Mesenchymal stem cell (in vitro differentiated cells and primary cell): ENCODE measurements at regions not wholly inside any gene's neighbourhood (a gene's known extent, or its start where the extent isn't known, plus 50 kb on each side); places are given as distances from the start of the nearest gene placed in this dataset.
A peak's percentile ranks its signal among the peaks of the same experiment; 100 is the strongest.

ENCODE experiments used
- DNase-seq: peaks from one replicate; pipeline ENCODE4 v3.0.0-alpha.2; 2013
- H2AFZ ChIP-seq: one replicate; pipeline ENCODE4 v1.6.1; 2013; ENCODE audit warnings: low read depth, mild to moderate bottlenecking, control low read depth, inconsistent platforms, low read length, moderate library complexity
- H2AK5ac ChIP-seq: 2 replicates; pipeline ENCODE4 v1.6.1; 2013; ENCODE audit warnings: low read length, moderate library complexity, mild to moderate bottlenecking, inconsistent platforms; ENCODE audit not compliant: severe bottlenecking
- H2BK120ac ChIP-seq: one replicate; pipeline ENCODE4 v1.6.1; 2013; ENCODE audit warnings: low read depth, mild to moderate bottlenecking, inconsistent platforms, low read length, moderate library complexity
- H2BK12ac ChIP-seq, 2 experiments: one replicate each; pipeline ENCODE4 v1.6.1; 2013; ENCODE audit warnings: inconsistent platforms in 2 of 2, low read length in 2 of 2, mild to moderate bottlenecking in 2 of 2, moderate library complexity in 2 of 2, control low read depth in 1 of 2
- H2BK15ac ChIP-seq: one replicate; pipeline ENCODE4 v1.6.1; 2013; ENCODE audit warnings: mild to moderate bottlenecking, low read depth, inconsistent platforms; ENCODE audit not compliant: poor library complexity, severe bottlenecking
- H2BK5ac ChIP-seq: 2 replicates; pipeline ENCODE4 v1.6.1; 2013; ENCODE audit warnings: low read depth, mild to moderate bottlenecking, low read length, control low read depth, inconsistent platforms; ENCODE audit not compliant: poor library complexity, severe bottlenecking
- H3K14ac ChIP-seq, 2 experiments: one replicate each; pipeline ENCODE4 v1.6.1; 2013; ENCODE audit warnings: inconsistent platforms in 2 of 2, low read length in 2 of 2, control low read depth in 1 of 2, mild to moderate bottlenecking in 1 of 2, moderate library complexity in 1 of 2
- H3K18ac ChIP-seq, 2 experiments: one replicate each; pipeline ENCODE4 v1.6.1; 2013; ENCODE audit warnings: inconsistent platforms in 2 of 2, low read length in 2 of 2, control low read depth in 1 of 2, low read depth in 1 of 2, mild to moderate bottlenecking in 1 of 2
- H3K23ac ChIP-seq, 2 experiments: one replicate each; pipeline ENCODE4 v1.6.1; 2013; ENCODE audit warnings: inconsistent platforms in 2 of 2, low read length in 2 of 2, mild to moderate bottlenecking in 2 of 2, moderate library complexity in 2 of 2, control low read depth in 1 of 2
- H3K27ac ChIP-seq: 2 replicates; pipeline ENCODE4 v1.5.1; 2013; ENCODE audit warnings: mild to moderate bottlenecking, moderate library complexity, low read length, control low read depth, inconsistent platforms; ENCODE audit not compliant: poor library complexity, severe bottlenecking
- H3K27me3 ChIP-seq, 2 experiments: 2 replicates each; pipeline versions ENCODE4 v1.6.1 to v1.7.0; 2013; ENCODE audit warnings: low read length in 2 of 2, mild to moderate bottlenecking in 2 of 2, moderate library complexity in 2 of 2, control low read depth in 1 of 2, inconsistent platforms in 1 of 2; ENCODE audit not compliant: control insufficient read depth in 1 of 2, insufficient read depth in 1 of 2
- H3K36me3 ChIP-seq, 2 experiments: 2 replicates each; pipeline versions ENCODE4 v1.6.1 to v1.7.0; 2013; ENCODE audit warnings: low read length in 2 of 2, control low read depth in 1 of 2, inconsistent platforms in 1 of 2, low read depth in 1 of 2, mild to moderate bottlenecking in 1 of 2; ENCODE audit not compliant: insufficient read depth in 2 of 2, control insufficient read depth in 1 of 2
- H3K4ac ChIP-seq, 2 experiments: one replicate each; pipeline ENCODE4 v1.6.1; 2013; ENCODE audit warnings: inconsistent platforms in 2 of 2, low read length in 2 of 2, mild to moderate bottlenecking in 2 of 2, moderate library complexity in 2 of 2, control low read depth in 1 of 2, low read depth in 1 of 2
- H3K4me1 ChIP-seq: 2 replicates; pipeline ENCODE4 v1.6.1; 2013; ENCODE audit warnings: low read depth, low read length, control low read depth; ENCODE audit not compliant: control insufficient read depth, insufficient read depth
- H3K4me2 ChIP-seq: 2 replicates; pipeline ENCODE4 v1.6.1; 2013; ENCODE audit warnings: low read length, mild to moderate bottlenecking, inconsistent platforms; ENCODE audit not compliant: poor library complexity, severe bottlenecking
- H3K4me3 ChIP-seq, 2 experiments: 2 replicates each; pipeline versions ENCODE4 v1.5.1 to v1.7.0; 2013; ENCODE audit warnings: low read length in 2 of 2, mild to moderate bottlenecking in 2 of 2, control low read depth in 1 of 2, low read depth in 1 of 2; ENCODE audit not compliant: insufficient read depth in 1 of 2
- H3K79me1 ChIP-seq: replicated peaks from 2 replicates; pipeline ENCODE4 v1.6.1; 2013; ENCODE audit warnings: mild to moderate bottlenecking, control low read depth, low read length, inconsistent platforms; ENCODE audit not compliant: poor library complexity, severe bottlenecking
- H3K9ac ChIP-seq: 2 replicates; pipeline ENCODE4 v1.7.0; 2013; ENCODE audit warnings: mild to moderate bottlenecking, low read length, moderate library complexity
- H3K9me3 ChIP-seq: 2 replicates; pipeline ENCODE4 v1.7.0; 2013; ENCODE audit warnings: mild to moderate bottlenecking, low read length; ENCODE audit not compliant: control insufficient read depth
- H4K8ac ChIP-seq: one replicate; pipeline ENCODE4 v1.6.1; 2013; ENCODE audit warnings: inconsistent platforms, mild to moderate bottlenecking, low read length, moderate library complexity
- H4K91ac ChIP-seq: one replicate; pipeline ENCODE4 v1.6.1; 2013; ENCODE audit warnings: mild to moderate bottlenecking, low read length, inconsistent platforms
- WGBS: methylation state at CpG from one replicate; pipeline ENCODE4 v1.1.7; 2013; ENCODE audit warnings: mixed read lengths; 5-methylcytosine and 5-hydroxymethylcytosine counted together

- peaks cover 0 to 4% of the 10 kb centered on the region in 2 experiments for H3K27me3 ChIP-seq
- H2AK5ac ChIP-seq, result no peak overlapping the region
- H3K4me2 ChIP-seq, result no peak overlapping the region
- no peak overlapping the region for H2BK5ac ChIP-seq
- H3K4ac ChIP-seq, result no peak overlapping the region
- no peak overlapping the region for H2AFZ ChIP-seq
- no peak overlapping the region for H3K27ac ChIP-seq
- no peak for DNase-seq
- no peak overlapping the region for H3K14ac ChIP-seq
- H3K4me3 ChIP-seq, result no peak overlapping the region
- H3K18ac ChIP-seq, result peak overlapping the region in 1 of 2 experiments; percentile 44
- 97% methylated on average over 27 of the region's 31 CpGs for WGBS
- H3K79me1 ChIP-seq, result no peaks in the 10 kb centered on the region
- no peaks in the 10 kb centered on the region for H3K36me3 ChIP-seq
- no peaks in the 10 kb centered on the region for H3K9me3 ChIP-seq
- H2BK12ac ChIP-seq, result peak overlapping the region in 1 of 2 experiments; percentile 21
- peak overlapping the region; percentile 56 for H2BK15ac ChIP-seq
- no peak overlapping the region for H3K23ac ChIP-seq
- peak overlapping the region; percentile 10 for H4K8ac ChIP-seq
- H3K4me1 ChIP-seq, result peaks cover 7% of the 10 kb centered on the region
- no peak overlapping the region for H2BK120ac ChIP-seq
- H4K91ac ChIP-seq, result peak overlapping the region; percentile 66
- no peak overlapping the region for H3K9ac ChIP-seq
Observed at GRCh38 chr2:241931976-241932898, 62.7 kb downstream of the RTP5 start.

GRCh38 chr2:241932899-241933178, 63.3 kb downstream of the RTP5 start:
- peak overlapping the region in 1 of 2 experiments; percentile 63 for H3K23ac ChIP-seq
- H3K4me1 ChIP-seq, result peaks cover 7% of the 10 kb centered on the region
- H3K79me1 ChIP-seq, result no peaks in the 10 kb centered on the region
- no peak overlapping the region for H3K4ac ChIP-seq
- no peak overlapping the region for H3K4me3 ChIP-seq
- H2AFZ ChIP-seq, result no peak overlapping the region
- no peak for DNase-seq
- H3K18ac ChIP-seq, result peak overlapping the region in 1 of 2 experiments; percentile 44
- H4K91ac ChIP-seq, result peak overlapping the region; percentile 66
- 66% methylated on average over 9 of the region's 9 CpGs for WGBS
- H3K27ac ChIP-seq, result no peak overlapping the region
- peak overlapping the region in 1 of 2 experiments; percentile 23 for H2BK12ac ChIP-seq
- H3K4me2 ChIP-seq, result no peak overlapping the region
- H2BK120ac ChIP-seq, result no peak overlapping the region
- H3K14ac ChIP-seq, result no peak overlapping the region
- H3K36me3 ChIP-seq, result no peaks in the 10 kb centered on the region
- no peaks in the 10 kb centered on the region for H3K9me3 ChIP-seq
- H3K9ac ChIP-seq, result no peak overlapping the region
- H2BK15ac ChIP-seq, result no peak overlapping the region
- H4K8ac ChIP-seq, result no peak overlapping the region
- no peak overlapping the region for H2AK5ac ChIP-seq
- H3K27me3 ChIP-seq, result no peaks in the 10 kb centered on the region
- no peak overlapping the region for H2BK5ac ChIP-seq

DNA sequence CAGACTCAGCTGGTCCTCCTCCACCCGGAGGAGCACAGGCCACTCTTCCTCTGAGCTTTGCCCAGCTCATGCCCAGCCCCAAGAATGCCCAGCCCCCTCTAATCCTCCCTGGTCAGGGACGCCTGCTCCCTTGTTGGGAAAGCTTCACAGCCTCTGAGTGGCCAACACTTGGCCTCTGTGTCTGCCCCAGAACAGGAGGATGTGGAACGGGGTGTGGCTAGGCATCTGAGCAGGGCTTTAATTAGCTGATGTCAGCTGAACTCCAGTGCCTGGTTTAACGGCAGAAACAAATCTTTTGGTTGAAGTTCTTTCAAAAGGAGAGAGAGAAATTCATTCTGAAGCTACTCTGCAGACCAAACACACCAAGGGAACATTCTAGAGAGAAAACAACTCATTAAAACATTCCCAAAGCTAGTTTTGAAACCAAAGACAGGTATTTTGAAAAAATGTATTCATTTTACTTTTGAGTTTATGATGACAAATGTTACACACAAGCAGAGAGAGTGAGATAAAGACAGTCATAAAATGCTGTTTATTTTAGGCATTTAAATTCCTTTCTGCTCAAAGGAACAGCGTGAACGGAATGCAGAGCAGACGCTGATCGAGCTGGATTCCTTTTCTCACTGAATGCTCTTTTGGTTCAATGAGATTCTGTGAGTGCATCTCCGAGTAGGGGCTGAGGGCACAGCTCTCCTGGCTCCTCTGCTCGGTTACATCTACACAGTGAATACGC, 63.8 kb downstream of the RTP5 start:
- Histone ChIP-seq H2BK120ac (no peak overlapping the region), H3K27ac (peak overlapping the region; percentile 53), H3K36me3 (no peaks in the 10 kb centered on the region), H2AFZ (no peak overlapping the region), H3K4me2 (no peak overlapping the region), H3K4me1 (peaks cover 7% of the 10 kb centered on the region), H2BK15ac (no peak overlapping the region), H3K9ac (no peak overlapping the region), H4K91ac (no peak overlapping the region), H2AK5ac (no peak overlapping the region), H3K14ac (no peak overlapping the region), H3K79me1 (no peaks in the 10 kb centered on the region), H3K4me3 (no peak overlapping the region), H4K8ac (no peak overlapping the region), H3K9me3 (no peaks in the 10 kb centered on the region), H2BK12ac (no peak overlapping the region), H3K18ac (peak overlapping the region in 1 of 2 experiments; percentile 44), H2BK5ac (no peak overlapping the region), H3K23ac (peak overlapping the region in 1 of 2 experiments; percentile 63), H3K27me3 (no peaks in the 10 kb centered on the region), H3K4ac (no peak overlapping the region)
- peak; percentile 59 for DNase-seq
- WGBS, result 29% methylated on average over 9 of the region's 11 CpGs

DNA sequence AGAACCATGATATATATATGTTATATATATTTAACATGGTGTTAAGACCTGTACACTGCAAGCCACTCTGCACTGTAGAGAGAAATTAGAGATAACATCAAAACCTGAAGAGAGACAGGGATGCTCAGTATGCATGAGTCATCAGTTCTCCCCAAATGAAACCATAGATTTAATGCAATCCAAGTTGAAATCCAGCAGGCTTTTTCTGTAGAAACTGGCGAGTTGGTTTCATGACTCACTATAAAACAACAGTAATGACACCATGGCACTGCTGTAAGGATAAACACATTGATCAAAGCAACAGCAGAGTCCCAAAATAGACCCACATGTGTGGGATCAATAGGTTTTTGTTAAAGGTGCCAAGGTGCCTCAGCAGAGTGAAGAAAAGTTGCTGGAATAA, 65.8 kb downstream of the RTP5 start:
- no peaks in the 10 kb centered on the region for H3K27me3 ChIP-seq
- H3K4ac ChIP-seq, result no peak overlapping the region
- no peak overlapping the region for H2BK5ac ChIP-seq
- no peak overlapping the region for H2BK120ac ChIP-seq
- no peak overlapping the region for H4K8ac ChIP-seq
- H3K9ac ChIP-seq, result no peak overlapping the region
- no peak overlapping the region for H3K27ac ChIP-seq
- peaks cover 7% of the 10 kb centered on the region for H3K4me1 ChIP-seq
- no peak overlapping the region for H2AK5ac ChIP-seq
- no peaks in the 10 kb centered on the region for H3K36me3 ChIP-seq
- H3K9me3 ChIP-seq, result no peaks in the 10 kb centered on the region
- H2AFZ ChIP-seq, result no peak overlapping the region
- no peak overlapping the region for H2BK12ac ChIP-seq
- peak; percentile 83 for DNase-seq
- no peak overlapping the region for H3K4me3 ChIP-seq
- H3K18ac ChIP-seq, result no peak overlapping the region
- no peak overlapping the region for H2BK15ac ChIP-seq
- 0% methylated on average over 1 of the region's 1 CpG for WGBS
- H4K91ac ChIP-seq, result no peak overlapping the region
- H3K14ac ChIP-seq, result no peak overlapping the region
- H3K4me2 ChIP-seq, result no peak overlapping the region
- H3K79me1 ChIP-seq, result no peaks in the 10 kb centered on the region
- no peak overlapping the region for H3K23ac ChIP-seq
